ENCODE measurements at regions not wholly inside any gene's neighbourhood (a gene's known extent, or its start where the extent isn't known, plus 50 kb on each side); places are given as distances from the start of the nearest gene placed in this dataset.

- H3K4me1 ChIP-seq (ENCODE audit: control insufficient read depth, insufficient read depth, low read length) = peaks cover 21% of the 10 kb centered on the region
- no peaks in the 10 kb centered on the region for H3K36me3 ChIP-seq (ENCODE audit: control insufficient read depth, insufficient read depth, low read length)
- peak overlapping the region; percentile 47; the same call in 1 of the 2 replicates for H3K18ac ChIP-seq (ENCODE audit: low read depth, low read length)
- intact Hi-C loops (cut with micrococcal nuclease) = no loop called here
- TF ChIP-seq BHLHE40 (IDR thresholded peaks at IDR 0.05; ENCODE audit: low read depth, low read length) (peak; percentile 12; the same call in 1 of the 2 replicates), RFX5 (IDR thresholded peaks at IDR 0.05; ENCODE audit: low read depth, low read length) (no peak), MAZ (IDR thresholded peaks at IDR 0.05; ENCODE audit: borderline replicate concordance, low read depth, low read length) (no peak), CEBPB (IDR thresholded peaks at IDR 0.05; ENCODE audit: low read depth, low read length) (no peak), CTCF (conservative IDR thresholded peaks at IDR 0.05; ENCODE audit: low read depth, low read length) (no peak), MXI1 (IDR thresholded peaks at IDR 0.05; ENCODE audit: borderline replicate concordance, low read depth, low read length) (no peak), CHD1 (IDR thresholded peaks at IDR 0.05; ENCODE audit: low read depth, low read length) (no peak)
- TF ChIP-seq, protein P1, sequence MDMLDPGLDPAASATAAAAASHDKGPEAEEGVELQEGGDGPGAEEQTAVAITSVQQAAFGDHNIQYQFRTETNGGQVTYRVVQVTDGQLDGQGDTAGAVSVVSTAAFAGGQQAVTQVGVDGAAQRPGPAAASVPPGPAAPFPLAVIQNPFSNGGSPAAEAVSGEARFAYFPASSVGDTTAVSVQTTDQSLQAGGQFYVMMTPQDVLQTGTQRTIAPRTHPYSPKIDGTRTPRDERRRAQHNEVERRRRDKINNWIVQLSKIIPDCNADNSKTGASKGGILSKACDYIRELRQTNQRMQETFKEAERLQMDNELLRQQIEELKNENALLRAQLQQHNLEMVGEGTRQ (IDR thresholded peaks at IDR 0.05; ENCODE audit: low read depth, low read length) = 0 out of 2 replicates have a peak, but pooled peaks have one; percentile 5
- 0 out of 2 replicates have a peak overlapping the region, but pooled peaks have one; percentile 37 for H2AK5ac ChIP-seq (ENCODE audit: low read depth, low read length)
- H3K9me3 ChIP-seq (ENCODE audit: control insufficient read depth, insufficient read depth, low read length) = no peaks in the 10 kb centered on the region
- peak overlapping the region; percentile 95 for H2BK5ac ChIP-seq (ENCODE audit: low read depth, low read length, poor library complexity, severe bottlenecking)
- peak overlapping the region; percentile 39 for H4K91ac ChIP-seq (ENCODE audit: insufficient read depth, low read depth, low read length)
- H4K5ac ChIP-seq (ENCODE audit: low read depth, low read length) = peak overlapping the region; percentile 2; the same call in 1 of the 2 replicates
- H3K4me2 ChIP-seq (ENCODE audit: low read depth, low read length) = peak overlapping the region; percentile 3; the same call in 1 of the 2 replicates
- BruUV-seq (replicated peaks) = no TSS peak
- H3K56ac ChIP-seq (ENCODE audit: extremely low read depth, insufficient read depth, low read length) = peak overlapping the region; percentile 41; the same call in 1 of the 2 replicates
- no peak overlapping the region for H3K4me3 ChIP-seq (ENCODE audit: insufficient read depth, low read depth, low read length)
- 0 out of 4 replicates have a peak, but pooled peaks cover 0 to 6% of the 10 kb centered on the region in 2 experiments for H3K79me1 ChIP-seq (ENCODE audit: low read depth in 1 of 2, low read length in 2 of 2)
- H4K20me1 ChIP-seq (ENCODE audit: insufficient read depth, low read length) = no peaks in the 10 kb centered on the region
- no peak overlapping the region for H2AK9ac ChIP-seq (replicated peaks; ENCODE audit: low read depth, low read length, poor library complexity)
- dilution Hi-C loops (cut with HindIII; ENCODE audit: low sequenced_read_pairs, unreplicated experiment) = no loop called here
- DNase-seq = peak; percentile 94
- peak overlapping the region; percentile 91 for H2BK20ac ChIP-seq (ENCODE audit: low read depth, low read length)
- ChIA-PET CTCF (interaction anchor here (0.6 to 1.1 kb wide), 2 partner anchors 13 to 319 kb away, joined by 3 read pairs; no protein-coding TSS in a partner anchor), POLR2A (ENCODE audit: unreplicated experiment) (no interaction called here)
- H3K4ac ChIP-seq (ENCODE audit: low read depth, low read length) = peak overlapping the region; percentile 90
- peak overlapping the region; percentile 97; the same call in 2 of the 3 replicates for H2BK15ac ChIP-seq (ENCODE audit: low read depth, low read length)
- peak; percentile 94 for ATAC-seq (ENCODE audit: low read depth)
- in situ Hi-C loops (cut with MboI; ENCODE audit: low sequenced_read_pairs) = no loop called here
- peak overlapping the region; percentile 15; the same call in 1 of the 2 replicates for H3K23ac ChIP-seq (ENCODE audit: low read depth, low read length)
- H3K9me1 ChIP-seq (ENCODE audit: insufficient read depth, low read length) = peaks cover 7% of the 10 kb centered on the region
- H3K14ac ChIP-seq (replicated peaks; ENCODE audit: low read depth, low read length) = peak overlapping the region; percentile 64; the same call in 1 of the 2 replicates
- no CpG with 5 or more reads among the region's 8 CpGs for WGBS, 2 experiments (ENCODE audit: extremely low coverage in 2 of 2, insufficient read length in 1 of 2)
- H2BK120ac ChIP-seq (ENCODE audit: low read depth, low read length) = peak overlapping the region; percentile 88
- H3K9ac ChIP-seq (ENCODE audit: low read depth, low read length) = no peak overlapping the region
- peak overlapping the region in 1 of 2 experiments; percentile 45; a peak in 1 of 4 replicates for H4K8ac ChIP-seq (ENCODE audit: low read depth in 2 of 2, low read length in 2 of 2)
- H3K27me3 ChIP-seq (ENCODE audit: control insufficient read depth, insufficient read depth, low read length) = no peaks in the 10 kb centered on the region
- no peak overlapping the region for H2AFZ ChIP-seq (replicated peaks; ENCODE audit: low read length, poor library complexity)
- H3K27ac ChIP-seq (ENCODE audit: insufficient read depth, low read length) = peak overlapping the region; percentile 63
Measured at GRCh38 chr13:33519561-33520467, 234.3 kb upstream of the STARD13 start.

Data from IMR-90 (cell line).